OCI-LY7 (cell line): ENCODE measurements at regions not wholly inside any gene's neighbourhood (a gene's known extent, or its start where the extent isn't known, plus 50 kb on each side); places are given as distances from the start of the nearest gene placed in this dataset.

Experiments used
- BruUV-seq: library from RNA; stranded (reverse); fragments of 400-500 nt; replicated peaks from 2 replicates; lab custom pipeline; 2021; lab: Mats Ljungman, UMichigan
- CTCF ChIA-PET: fragments of 300-600 bp; sonication (Branson Sonifier 250); formaldehyde crosslinking; loops from one replicate; lab custom pipeline; 2022; ENCODE audit warnings: antibody characterized with exemption; ENCODE audit not compliant: unreplicated experiment; lab: Charles Lee
- POLR2A ChIA-PET: fragments of 300-600 bp; sonication (Branson Sonifier 250); formaldehyde crosslinking; loops from one replicate; lab custom pipeline; 2022; ENCODE audit warnings: antibody characterized with exemption; lab: Charles Lee
- DNase-seq: peaks from one replicate; pipeline ENCODE4 v3.0.0-alpha.2; 2015; ENCODE audit warnings: low spot score
- H2AFZ ChIP-seq: fragments of 200-600 bp; sonication (generic), shearing (Covaris generic); 2 replicates; pipeline ENCODE4 v1.6.1; 2014; ENCODE audit warnings: mild to moderate bottlenecking, antibody characterized with exemption, low read length, moderate library complexity
- H3K27ac ChIP-seq: fragments of 200-600 bp; sonication (generic); 2 replicates; pipeline ENCODE4 v1.5.1; 2014; ENCODE audit warnings: mixed run types, low read depth, mild to moderate bottlenecking, moderate library complexity, low read length, inconsistent platforms; ENCODE audit not compliant: poor library complexity, severe bottlenecking
- H3K36me3 ChIP-seq: fragments of 200-600 bp; sonication (generic); 2 replicates; pipeline ENCODE4 v1.6.1; 2014; ENCODE audit warnings: mild to moderate bottlenecking, antibody characterized with exemption, low read length, moderate library complexity, mixed read lengths; ENCODE audit not compliant: insufficient read depth
- H3K4me1 ChIP-seq: fragments of 200-600 bp; sonication (generic); 2 replicates; pipeline ENCODE4 v1.5.1; 2014; ENCODE audit warnings: mild to moderate bottlenecking, low read length; ENCODE audit not compliant: insufficient read depth, poor library complexity, severe bottlenecking
- H3K4me2 ChIP-seq: fragments of 200-600 bp; sonication (generic); 2 replicates; pipeline ENCODE4 v1.6.1; 2014; ENCODE audit warnings: mild to moderate bottlenecking, low read length
- H3K4me3 ChIP-seq: fragments of 200-600 bp; sonication (generic); 2 replicates; pipeline ENCODE4 v1.5.1; 2014; ENCODE audit warnings: mild to moderate bottlenecking, low read depth, low read length; ENCODE audit not compliant: poor library complexity, severe bottlenecking
- H3K79me2 ChIP-seq: fragments of 200-600 bp; sonication (generic); 2 replicates; pipeline ENCODE4 v1.6.1; 2016; ENCODE audit warnings: low read depth, mild to moderate bottlenecking, low read length, moderate library complexity, mixed read lengths; ENCODE audit not compliant: insufficient read depth
- H3K9me2 ChIP-seq: fragments of 200-600 bp; sonication (generic); 2 replicates; pipeline ENCODE4 v1.6.1; 2016; ENCODE audit warnings: mild to moderate bottlenecking, low read length, mixed read lengths; ENCODE audit not compliant: insufficient read depth
- H3K9me3 ChIP-seq: fragments of 200-600 bp; sonication (generic); 2 replicates; pipeline ENCODE4 v1.6.1; 2014; ENCODE audit warnings: mild to moderate bottlenecking, mixed run types, low read length, mixed read lengths
- H4K20me1 ChIP-seq: fragments of 200-600 bp; sonication (generic); 2 replicates; pipeline ENCODE4 v1.6.1; 2014; ENCODE audit warnings: mild to moderate bottlenecking, antibody characterized with exemption, low read length, moderate library complexity, mixed read lengths; ENCODE audit not compliant: insufficient read depth
- EZH2phosphoT487 ChIP-seq: fragments of 200-600 bp; sonication (generic); IDR thresholded peaks from 2 replicates; pipeline ENCODE4 v1.6.1; 2018; ENCODE audit warnings: low read depth, borderline replicate concordance, mild to moderate bottlenecking, mixed run types, antibody characterized with exemption, low read length, moderate library complexity, mixed read lengths
- intact Hi-C: fragments of 100-400 bp; cut with micrococcal nuclease; formaldehyde crosslinking; loops from one replicate; pipeline ENCODE4 v1.10.0; 2022; ENCODE audit not compliant: unreplicated experiment
- TF ChIP-seq, protein P1 (sequence below): fragments of 200-600 bp; sonication (generic); conservative IDR thresholded peaks from 2 replicates; pipeline ENCODE4 v1.5.1; 2014; ENCODE audit warnings: mild to moderate bottlenecking, antibody characterized with exemption, low read length, moderate library complexity, mixed read lengths

DNA sequence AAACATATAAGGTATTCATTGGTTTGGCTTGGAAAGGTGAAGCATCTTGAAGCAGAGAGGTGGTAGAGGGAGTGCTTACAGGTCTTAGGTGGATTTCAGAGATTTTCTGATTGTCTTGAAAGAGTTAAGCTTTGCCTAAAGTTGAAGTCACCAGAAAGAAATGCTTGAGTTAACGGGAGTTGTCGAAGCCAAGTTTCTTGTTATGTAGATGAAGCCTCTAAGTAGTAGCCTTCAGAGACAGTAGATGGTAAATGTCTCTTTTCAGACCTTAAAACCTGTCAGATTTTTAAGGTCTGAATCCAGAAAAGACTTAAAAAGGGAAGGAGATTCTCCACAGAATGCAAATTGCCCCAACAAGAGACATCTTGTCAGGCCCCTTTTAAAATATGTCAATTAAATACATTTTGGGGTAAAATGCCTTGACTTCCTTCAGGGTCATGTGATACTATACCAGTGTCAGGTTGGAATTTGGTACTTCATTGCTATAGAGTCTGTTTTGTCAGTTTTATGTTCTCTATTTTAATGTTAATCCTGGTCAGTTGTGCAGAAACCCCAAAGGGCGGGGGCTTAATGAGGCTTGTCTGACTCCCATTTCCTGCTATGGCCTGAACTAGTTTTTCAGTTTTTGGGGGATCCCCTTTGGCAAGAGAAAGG lies 81.0 kb downstream of the PCDH18 start:
- no peak for TF ChIP-seq EZH2phosphoT487
- TF ChIP-seq, protein P1, sequence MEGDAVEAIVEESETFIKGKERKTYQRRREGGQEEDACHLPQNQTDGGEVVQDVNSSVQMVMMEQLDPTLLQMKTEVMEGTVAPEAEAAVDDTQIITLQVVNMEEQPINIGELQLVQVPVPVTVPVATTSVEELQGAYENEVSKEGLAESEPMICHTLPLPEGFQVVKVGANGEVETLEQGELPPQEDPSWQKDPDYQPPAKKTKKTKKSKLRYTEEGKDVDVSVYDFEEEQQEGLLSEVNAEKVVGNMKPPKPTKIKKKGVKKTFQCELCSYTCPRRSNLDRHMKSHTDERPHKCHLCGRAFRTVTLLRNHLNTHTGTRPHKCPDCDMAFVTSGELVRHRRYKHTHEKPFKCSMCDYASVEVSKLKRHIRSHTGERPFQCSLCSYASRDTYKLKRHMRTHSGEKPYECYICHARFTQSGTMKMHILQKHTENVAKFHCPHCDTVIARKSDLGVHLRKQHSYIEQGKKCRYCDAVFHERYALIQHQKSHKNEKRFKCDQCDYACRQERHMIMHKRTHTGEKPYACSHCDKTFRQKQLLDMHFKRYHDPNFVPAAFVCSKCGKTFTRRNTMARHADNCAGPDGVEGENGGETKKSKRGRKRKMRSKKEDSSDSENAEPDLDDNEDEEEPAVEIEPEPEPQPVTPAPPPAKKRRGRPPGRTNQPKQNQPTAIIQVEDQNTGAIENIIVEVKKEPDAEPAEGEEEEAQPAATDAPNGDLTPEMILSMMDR = no peak
- Histone ChIP-seq H3K9me3 (no peaks in the 10 kb centered on the region), H3K4me3 (no peak overlapping the region), H3K79me2 (no peaks in the 10 kb centered on the region), H3K9me2 (no peaks in the 10 kb centered on the region), H3K4me2 (no peak overlapping the region), H2AFZ (no peak overlapping the region), H3K27ac (no peak overlapping the region), H3K4me1 (no peaks in the 10 kb centered on the region), H3K36me3 (no peaks in the 10 kb centered on the region), H4K20me1 (no peaks in the 10 kb centered on the region)
- no TSS peak for BruUV-seq
- DNase-seq = no peak
- ChIA-PET CTCF (no interaction called here), POLR2A (no interaction called here)
- intact Hi-C loops = no loop called here

DNA sequence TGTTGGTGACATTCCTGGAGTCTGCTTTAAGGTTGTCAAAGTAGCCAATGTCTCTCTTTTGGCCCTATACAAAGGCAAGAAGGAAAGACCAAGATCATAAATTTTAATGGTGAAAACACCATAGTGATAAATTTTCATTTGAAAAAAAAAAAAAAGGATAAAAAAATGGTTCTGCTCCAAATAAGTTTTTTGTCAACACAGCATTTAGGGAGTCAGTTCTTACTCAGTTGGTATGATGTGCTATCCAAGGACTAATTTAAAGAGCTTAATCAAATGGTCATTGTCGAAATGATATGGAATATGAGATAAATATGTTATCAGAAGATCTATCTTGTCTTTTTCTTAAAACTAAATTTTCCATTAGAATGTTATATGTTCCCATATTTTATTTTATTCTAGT lies 83.9 kb downstream of the PCDH18 start:
- Histone ChIP-seq H3K27ac (no peak overlapping the region), H3K9me3 (no peaks in the 10 kb centered on the region), H4K20me1 (no peaks in the 10 kb centered on the region), H3K4me1 (no peaks in the 10 kb centered on the region), H3K9me2 (no peaks in the 10 kb centered on the region), H3K4me2 (no peak overlapping the region), H2AFZ (no peak overlapping the region), H3K36me3 (no peaks in the 10 kb centered on the region), H3K79me2 (no peaks in the 10 kb centered on the region), H3K4me3 (no peak overlapping the region)
- intact Hi-C loops = no loop called here
- no peak for DNase-seq
- CTCF ChIA-PET = no interaction called here
- POLR2A ChIA-PET = interaction anchor here (0.6 kb wide), 1 partner anchor 12 kb away, joined by 4 read pairs; no protein-coding TSS in a partner anchor
- no TSS peak for BruUV-seq
- TF ChIP-seq, protein P1 = no peak
- TF ChIP-seq EZH2phosphoT487 = no peak

DNA sequence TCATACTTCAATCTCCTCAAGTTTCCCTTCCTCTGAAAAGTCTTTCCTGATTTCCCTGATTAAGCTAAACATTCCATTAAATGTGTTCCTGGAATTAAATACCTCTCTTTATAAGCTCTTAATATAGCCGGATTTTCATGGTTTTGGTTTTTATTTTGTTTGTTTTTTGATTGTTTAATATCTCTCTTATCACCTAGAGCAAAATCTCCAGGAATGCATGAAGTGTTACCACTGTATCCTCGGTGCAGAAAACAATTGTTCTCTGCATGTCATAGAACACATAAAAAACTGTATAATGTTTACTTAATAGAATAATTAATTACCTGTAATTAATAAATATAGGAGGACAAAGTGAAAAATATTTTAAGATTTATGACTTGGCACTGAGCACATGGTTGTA lies 86.2 kb downstream of the PCDH18 start:
- ChIA-PET POLR2A (no interaction called here), CTCF (no interaction called here)
- H2AFZ ChIP-seq = no peak overlapping the region
- H3K4me2 ChIP-seq = no peak overlapping the region
- H4K20me1 ChIP-seq = no peaks in the 10 kb centered on the region
- TF ChIP-seq, protein P1 = no peak
- TF ChIP-seq EZH2phosphoT487 = no peak
- H3K4me3 ChIP-seq = no peak overlapping the region
- no peaks in the 10 kb centered on the region for H3K36me3 ChIP-seq
- H3K9me2 ChIP-seq = no peaks in the 10 kb centered on the region
- H3K4me1 ChIP-seq = no peaks in the 10 kb centered on the region
- no TSS peak for BruUV-seq
- no peaks in the 10 kb centered on the region for H3K9me3 ChIP-seq
- intact Hi-C loops = no loop called here
- no peaks in the 10 kb centered on the region for H3K79me2 ChIP-seq
- DNase-seq = no peak
- H3K27ac ChIP-seq = no peak overlapping the region
